AG04449 (cell line): ENCODE measurements at regions not wholly inside any gene's neighbourhood (a gene's known extent, or its start where the extent isn't known, plus 50 kb on each side); places are given as distances from the start of the nearest gene placed in this dataset.

ENCODE experiments used
- CTCF ChIA-PET: fragments of 350-600 bp; formaldehyde crosslinking; extraction: SDS; loops from one replicate; lab custom pipeline; 2021; ENCODE audit warnings: antibody characterized with exemption; lab: Yijun Ruan, JAX
- POLR2A ChIA-PET: fragments of 400-600, 350-600 bp; formaldehyde crosslinking; extraction: SDS; loops from one replicate; lab custom pipeline; 2020; ENCODE audit warnings: antibody characterized with exemption, inconsistent platforms; lab: Yijun Ruan, JAX
- DNase-seq: peaks from one replicate; pipeline ENCODE4 v3.0.0-alpha.2; 2010; ENCODE audit warnings: low read depth, low spot score
- H3K4me3 ChIP-seq: 2 replicates; pipeline ENCODE4 v1.5.1; 2011; ENCODE audit warnings: low read depth, mild to moderate bottlenecking, control low read depth, low read length
- CTCF ChIP-seq: IDR thresholded peaks from one replicate; pipeline ENCODE4 v1.5.1; 2011; ENCODE audit warnings: mild to moderate bottlenecking, moderate library complexity, low read length, control low read depth, inconsistent platforms; ENCODE audit not compliant: insufficient read depth; ENCODE audit errors: missing control alignments

GRCh38 chr2:16615687-16616615 is 49.7 kb downstream of the CYRIA start:
- CTCF ChIA-PET: interaction anchor here (0.7 to 3.8 kb wide), 4 partner anchors 9 to 141 kb away, joined by 3 to 41 read pairs (median 16); no protein-coding TSS in a partner anchor
- H3K4me3 ChIP-seq: no peak overlapping the region
- TF ChIP-seq CTCF: no peak
- DNase-seq: no peak
- POLR2A ChIA-PET: no interaction called here

- no peak for TF ChIP-seq CTCF
- ChIA-PET CTCF (interaction anchor here (0.7 to 4.7 kb wide), 4 partner anchors 9 to 978 kb away, joined by 3 to 41 read pairs (median 19); no protein-coding TSS in a partner anchor), POLR2A (no interaction called here)
- no peak overlapping the region for H3K4me3 ChIP-seq
- no peak for DNase-seq
Observed at GRCh38 chr2:16615246-16615645, 50.4 kb downstream of the CYRIA start.

- POLR2A ChIA-PET: no interaction called here
- CTCF ChIA-PET: interaction anchor here (1.5 to 4.7 kb wide), 4 partner anchors 13 to 977 kb away, joined by 4 to 41 read pairs (median 19); no protein-coding TSS in a partner anchor
- H3K4me3 ChIP-seq: no peak overlapping the region
- TF ChIP-seq CTCF: no peak
- no peak for DNase-seq
Observed at GRCh38 chr2:16614314-16614860, 51.2 kb downstream of the CYRIA start.

- no peak overlapping the region for H3K4me3 ChIP-seq
- no peak for TF ChIP-seq CTCF
- ChIA-PET POLR2A (no interaction called here), CTCF (interaction anchor here (1.5 to 4.7 kb wide), 3 partner anchors 143 to 976 kb away, joined by 4 to 41 read pairs (median 32); no protein-coding TSS in a partner anchor)
- no peak for DNase-seq
Observed at GRCh38 chr2:16613539-16614011, 52.1 kb downstream of the CYRIA start.

- ChIA-PET POLR2A (no interaction called here), CTCF (interaction anchor here (1.0 to 4.7 kb wide), 3 partner anchors 10 to 975 kb away, joined by 4 to 41 read pairs (median 32); no protein-coding TSS in a partner anchor)
- TF ChIP-seq CTCF: no peak
- no peak for DNase-seq
- no peak overlapping the region for H3K4me3 ChIP-seq
Observed at GRCh38 chr2:16612490-16612889, 53.1 kb downstream of the CYRIA start.
